ENCODE measurements at regions not wholly inside any gene's neighbourhood (a gene's known extent, or its start where the extent isn't known, plus 50 kb on each side); places are given as distances from the start of the nearest gene placed in this dataset.
A peak's percentile ranks its signal among the peaks of the same experiment; 100 is the strongest.

DNA sequence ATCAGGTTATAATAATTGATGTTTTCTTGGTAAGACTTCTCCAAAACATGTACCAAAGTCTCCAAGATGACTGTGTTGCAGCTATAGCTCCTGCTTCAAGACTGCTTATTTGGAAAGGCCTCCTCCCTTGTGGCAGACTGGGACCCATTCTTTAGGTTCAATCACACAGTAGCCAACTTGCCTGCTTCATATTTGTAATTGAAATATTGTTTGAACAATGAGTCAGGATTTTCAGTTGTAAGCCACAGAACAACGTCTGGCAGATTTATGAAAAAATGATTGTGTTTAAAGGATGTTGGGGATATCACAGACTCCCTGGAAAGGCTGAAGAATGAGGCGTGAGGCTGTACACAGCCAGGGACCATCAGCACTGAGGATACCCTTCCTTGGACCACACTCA, 458.9 kb downstream of the MED10 start:
- ChIA-PET CTCF (no interaction called here), POLR2A (ENCODE audit: unreplicated experiment) (no interaction called here)
- Histone ChIP-seq H3K79me2 (ENCODE audit: low read length) (no peaks in the 10 kb centered on the region), H3K4me1 (ENCODE audit: insufficient read depth, low read length) (peaks cover 16% of the 10 kb centered on the region), H3K27ac (ENCODE audit: low read length) (no peak overlapping the region), H3K9me2 (replicated peaks; ENCODE audit: low read length) (no peaks in the 10 kb centered on the region), H2AFZ (ENCODE audit: low read length) (peak overlapping the region; percentile 17; the same call in 1 of the 2 replicates), H3K9ac (ENCODE audit: low read length) (no peak overlapping the region), H3K4me2 (ENCODE audit: low read length) (peak overlapping the region; percentile 39), H4K20me1 (ENCODE audit: low read length) (no peaks in the 10 kb centered on the region), H3K36me3 (ENCODE audit: low read depth, low read length) (no peaks in the 10 kb centered on the region), H3F3A (ENCODE audit: low read length, unreplicated experiment) (no peaks in the 10 kb centered on the region), H3K27me3 (ENCODE audit: low read length) (no peaks in the 10 kb centered on the region), H3K9me3 (ENCODE audit: low read length) (no peaks in the 10 kb centered on the region), H3K4me3 (ENCODE audit: low read length) (no peak overlapping the region)
- TF ChIP-seq EZH2 (IDR thresholded peaks at IDR 0.05; ENCODE audit: low read length, unreplicated experiment) (no peak), EZH2phosphoT487 (IDR thresholded peaks at IDR 0.05; ENCODE audit: borderline replicate concordance, low read length) (no peak)
- TF ChIP-seq, protein P1, sequence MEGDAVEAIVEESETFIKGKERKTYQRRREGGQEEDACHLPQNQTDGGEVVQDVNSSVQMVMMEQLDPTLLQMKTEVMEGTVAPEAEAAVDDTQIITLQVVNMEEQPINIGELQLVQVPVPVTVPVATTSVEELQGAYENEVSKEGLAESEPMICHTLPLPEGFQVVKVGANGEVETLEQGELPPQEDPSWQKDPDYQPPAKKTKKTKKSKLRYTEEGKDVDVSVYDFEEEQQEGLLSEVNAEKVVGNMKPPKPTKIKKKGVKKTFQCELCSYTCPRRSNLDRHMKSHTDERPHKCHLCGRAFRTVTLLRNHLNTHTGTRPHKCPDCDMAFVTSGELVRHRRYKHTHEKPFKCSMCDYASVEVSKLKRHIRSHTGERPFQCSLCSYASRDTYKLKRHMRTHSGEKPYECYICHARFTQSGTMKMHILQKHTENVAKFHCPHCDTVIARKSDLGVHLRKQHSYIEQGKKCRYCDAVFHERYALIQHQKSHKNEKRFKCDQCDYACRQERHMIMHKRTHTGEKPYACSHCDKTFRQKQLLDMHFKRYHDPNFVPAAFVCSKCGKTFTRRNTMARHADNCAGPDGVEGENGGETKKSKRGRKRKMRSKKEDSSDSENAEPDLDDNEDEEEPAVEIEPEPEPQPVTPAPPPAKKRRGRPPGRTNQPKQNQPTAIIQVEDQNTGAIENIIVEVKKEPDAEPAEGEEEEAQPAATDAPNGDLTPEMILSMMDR (conservative IDR thresholded peaks at IDR 0.05; ENCODE audit: low read depth, low read length), result no peak
- intact Hi-C loops (cut with micrococcal nuclease), result no loop called here
- ATAC-seq, result no peak
- no TSS peak for BruUV-seq (replicated peaks)
- peak; percentile 93 for DNase-seq

DNA sequence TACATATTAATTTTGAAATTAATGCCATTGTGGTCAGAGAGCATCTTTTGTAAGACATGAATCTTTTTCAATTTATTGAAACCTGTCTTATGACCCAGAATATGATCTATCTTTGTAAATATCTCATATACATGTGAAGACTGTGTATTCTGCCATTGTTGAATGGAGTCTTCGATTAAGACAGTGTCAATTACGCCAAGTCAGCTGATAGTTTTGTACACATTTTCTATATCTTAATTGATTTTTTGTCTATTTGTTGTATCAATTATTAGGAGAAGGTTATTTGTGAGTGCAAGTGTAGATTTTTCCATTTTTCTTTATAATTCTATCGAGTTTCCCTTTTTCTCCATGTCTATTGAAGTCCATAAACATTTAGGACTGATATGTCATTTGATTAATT, 471.6 kb downstream of the MED10 start:
- Histone ChIP-seq H3K4me2 (ENCODE audit: low read length) (no peak overlapping the region), H3K9me2 (replicated peaks; ENCODE audit: low read length) (no peaks in the 10 kb centered on the region), H4K20me1 (ENCODE audit: low read length) (no peaks in the 10 kb centered on the region), H3K36me3 (ENCODE audit: low read depth, low read length) (no peaks in the 10 kb centered on the region), H3K27me3 (ENCODE audit: low read length) (peaks cover 20% of the 10 kb centered on the region; the same call in 1 of the 2 replicates), H3F3A (ENCODE audit: low read length, unreplicated experiment) (no peaks in the 10 kb centered on the region), H3K9me3 (ENCODE audit: low read length) (peaks cover 6% of the 10 kb centered on the region; the same call in 1 of the 2 replicates), H3K79me2 (ENCODE audit: low read length) (no peaks in the 10 kb centered on the region), H2AFZ (ENCODE audit: low read length) (no peak overlapping the region), H3K4me3 (ENCODE audit: low read length) (no peak overlapping the region), H3K9ac (ENCODE audit: low read length) (no peak overlapping the region), H3K27ac (ENCODE audit: low read length) (no peak overlapping the region), H3K4me1 (ENCODE audit: insufficient read depth, low read length) (no peaks in the 10 kb centered on the region)
- TF ChIP-seq EZH2 (IDR thresholded peaks at IDR 0.05; ENCODE audit: low read length, unreplicated experiment) (no peak), EZH2phosphoT487 (IDR thresholded peaks at IDR 0.05; ENCODE audit: borderline replicate concordance, low read length) (no peak)
- TF ChIP-seq, protein P1 (conservative IDR thresholded peaks at IDR 0.05; ENCODE audit: low read depth, low read length), result no peak
- ATAC-seq (no peak), DNase-seq (no peak)
- BruUV-seq (replicated peaks), result no TSS peak
- ChIA-PET POLR2A (ENCODE audit: unreplicated experiment) (no interaction called here), CTCF (no interaction called here)
- intact Hi-C loops (cut with micrococcal nuclease), result no loop called here

DNA sequence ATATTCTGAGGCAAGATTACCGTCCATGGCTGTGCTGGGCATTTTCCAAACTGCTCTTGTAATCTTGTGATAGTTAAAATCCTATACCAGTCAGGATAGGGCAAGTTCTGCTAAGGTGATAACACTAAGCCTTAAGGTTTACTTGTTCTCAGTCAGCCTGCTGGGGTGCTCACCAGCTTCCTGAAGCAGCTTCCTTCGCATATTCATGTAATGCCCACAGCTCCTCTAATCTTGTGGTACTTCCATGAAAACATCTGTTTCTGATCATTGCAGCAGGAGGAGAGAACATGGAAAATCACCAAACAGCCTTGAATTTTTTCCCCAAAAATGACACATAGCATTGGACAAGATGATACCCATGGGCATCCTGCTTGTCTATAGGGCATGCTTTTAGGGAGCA, 473.2 kb downstream of the MED10 start:
- no peak overlapping the region for H3K27ac ChIP-seq (ENCODE audit: low read length)
- no peak overlapping the region for H3K4me3 ChIP-seq (ENCODE audit: low read length)
- H4K20me1 ChIP-seq (ENCODE audit: low read length), result no peaks in the 10 kb centered on the region
- DNase-seq, result no peak
- no peaks in the 10 kb centered on the region for H3K79me2 ChIP-seq (ENCODE audit: low read length)
- peaks cover 6% of the 10 kb centered on the region; the same call in 1 of the 2 replicates for H3K9me3 ChIP-seq (ENCODE audit: low read length)
- no peak for ATAC-seq
- H3K9me2 ChIP-seq (replicated peaks; ENCODE audit: low read length), result no peaks in the 10 kb centered on the region
- no peaks in the 10 kb centered on the region for H3K36me3 ChIP-seq (ENCODE audit: low read depth, low read length)
- intact Hi-C loops (cut with micrococcal nuclease), result no loop called here
- no peak overlapping the region for H3K4me2 ChIP-seq (ENCODE audit: low read length)
- no peak overlapping the region for H3K9ac ChIP-seq (ENCODE audit: low read length)
- TF ChIP-seq, protein P1 (conservative IDR thresholded peaks at IDR 0.05; ENCODE audit: low read depth, low read length), result no peak
- TF ChIP-seq EZH2 (IDR thresholded peaks at IDR 0.05; ENCODE audit: low read length, unreplicated experiment), result no peak
- POLR2A ChIA-PET (ENCODE audit: unreplicated experiment), result no interaction called here
- peaks cover 5% of the 10 kb centered on the region; the same call in 1 of the 2 replicates for H3K27me3 ChIP-seq (ENCODE audit: low read length)
- no peaks in the 10 kb centered on the region for H3K4me1 ChIP-seq (ENCODE audit: insufficient read depth, low read length)
- H2AFZ ChIP-seq (ENCODE audit: low read length), result no peak overlapping the region
- CTCF ChIA-PET, result no interaction called here
- no peaks in the 10 kb centered on the region for H3F3A ChIP-seq (ENCODE audit: low read length, unreplicated experiment)
- BruUV-seq (replicated peaks), result no TSS peak

Measured in PC-3 (cell line).